ENCODE measurements at regions not wholly inside any gene's neighbourhood (a gene's known extent, or its start where the extent isn't known, plus 50 kb on each side); places are given as distances from the start of the nearest gene placed in this dataset.
A peak's percentile ranks its signal among the peaks of the same experiment; 100 is the strongest.

- ATAC-seq: no peak
- POLR2A ChIA-PET: interaction anchor here (0.5 to 5.7 kb wide), 4 partner anchors 60 to 130 kb away, joined by 3 to 30 read pairs (median 4); no protein-coding TSS in a partner anchor
- Mint-ChIP-seq H3K27ac (peak overlapping the region in 2 of 10 donors; percentile 53 to 56), H3K36me3 (no peaks in the 10 kb centered on the region), H3K4me1 (peaks cover 11 to 22% (median 21%) of the 10 kb centered on the region in 4 donors), H3K27me3 (no peaks in the 10 kb centered on the region), H3K9me3 (no peaks in the 10 kb centered on the region), H3K4me3 (no peak overlapping the region)
- no peak for DNase-seq
These were observed 63.2 kb upstream of the GSE1 start for GRCh38 chr16:85549766-85550421.

- H3K27ac Mint-ChIP-seq: peak overlapping the region in 1 of 10 donors; percentile 31
- POLR2A ChIA-PET: interaction anchor here (0.5 to 5.7 kb wide), 4 partner anchors 60 to 129 kb away, joined by 3 to 30 read pairs (median 4); no protein-coding TSS in a partner anchor
- no peaks in the 10 kb centered on the region for H3K27me3 Mint-ChIP-seq
These were observed 62.7 kb upstream of the GSE1 start for GRCh38 chr16:85550422-85550864.

GRCh38 chr16:85550953-85551924 is 61.9 kb upstream of the GSE1 start:
- Mint-ChIP-seq H3K4me3 (peak overlapping the region; percentile 30 to 79 (median 60)), H3K9me3 (no peaks in the 10 kb centered on the region), H3K27me3 (no peaks in the 10 kb centered on the region), H3K36me3 (no peaks in the 10 kb centered on the region), H3K27ac (peak overlapping the region in 9 of 10 donors; percentile 40 to 86 (median 74)), H3K4me1 (peaks cover 16 to 21% (median 20%) of the 10 kb centered on the region in 4 donors)
- POLR2A ChIA-PET: interaction anchor here (0.7 to 5.7 kb wide), 4 partner anchors 59 to 120 kb away, joined by 3 to 30 read pairs (median 3); no protein-coding TSS in a partner anchor
- ATAC-seq (no peak), DNase-seq (no peak)

More at GRCh38 chr16:85550422-85550864, 62.7 kb upstream of the GSE1 start:
- Mint-ChIP-seq H3K36me3 (no peaks in the 10 kb centered on the region), H3K9me3 (no peaks in the 10 kb centered on the region), H3K4me1 (peaks cover 11 to 21% (median 20%) of the 10 kb centered on the region in 4 donors), H3K4me3 (no peak overlapping the region)
- DNase-seq: no peak
- no peak for ATAC-seq

- POLR2A ChIA-PET: interaction anchor here (1.0 to 5.7 kb wide), 11 partner anchors 8 to 248 kb away, joined by 3 to 57 read pairs (median 12); partner anchors contain the start of gene GSE1
- ATAC-seq (no peak), DNase-seq (no peak)
These were observed 60.1 kb upstream of the GSE1 start for GRCh38 chr16:85552980-85553435.

GRCh38 chr16:85553436-85554113 is 59.5 kb upstream of the GSE1 start:
- Mint-ChIP-seq H3K36me3 (no peaks in the 10 kb centered on the region), H3K9me3 (no peaks in the 10 kb centered on the region), H3K27ac (peak overlapping the region; percentile 63 to 97 (median 94)), H3K4me3 (peak overlapping the region; percentile 90 to 98 (median 96)), H3K27me3 (no peaks in the 10 kb centered on the region), H3K4me1 (peaks cover 22 to 37% (median 36%) of the 10 kb centered on the region in 4 donors)
- DNase-seq (peak in 7 of 10 donors; percentile 31 to 69 (median 44)), ATAC-seq (peak; percentile 24)
- POLR2A ChIA-PET: interaction anchor here (0.9 to 5.7 kb wide), 12 partner anchors 10 to 249 kb away, joined by 3 to 57 read pairs (median 11); partner anchors contain the start of gene GSE1

More at GRCh38 chr16:85552980-85553435, 60.1 kb upstream of the GSE1 start:
- no peaks in the 10 kb centered on the region for H3K36me3 Mint-ChIP-seq
- H3K4me1 Mint-ChIP-seq: peaks cover 18 to 31% (median 30%) of the 10 kb centered on the region in 4 donors
- peak overlapping the region in 8 of 10 donors; percentile 4 to 86 (median 78) for H3K27ac Mint-ChIP-seq
- H3K4me3 Mint-ChIP-seq: peak overlapping the region; percentile 72 to 87 (median 82)
- no peaks in the 10 kb centered on the region for H3K27me3 Mint-ChIP-seq
- H3K9me3 Mint-ChIP-seq: no peaks in the 10 kb centered on the region

GRCh38 chr16:85554114-85554888 is 58.8 kb upstream of the GSE1 start:
- peak overlapping the region; percentile 63 to 97 (median 94) for H3K27ac Mint-ChIP-seq
- ATAC-seq (peak; percentile 39 to 58), DNase-seq (peak in 9 of 10 donors; percentile 33 to 83 (median 63))
- POLR2A ChIA-PET: interaction anchor here (0.6 to 5.7 kb wide), 17 partner anchors 9 to 1002 kb away, joined by 3 to 57 read pairs (median 5); partner anchors contain the start of gene GSE1
- peaks cover 22 to 43% (median 41%) of the 10 kb centered on the region in 4 donors for H3K4me1 Mint-ChIP-seq
- H3K36me3 Mint-ChIP-seq: no peaks in the 10 kb centered on the region
- H3K9me3 Mint-ChIP-seq: no peaks in the 10 kb centered on the region
- peak overlapping the region; percentile 90 to 98 (median 96) for H3K4me3 Mint-ChIP-seq
- no peaks in the 10 kb centered on the region for H3K27me3 Mint-ChIP-seq

GRCh38 chr16:85554889-85555718 is 58.0 kb upstream of the GSE1 start:
- no peaks in the 10 kb centered on the region for H3K9me3 Mint-ChIP-seq
- H3K27ac Mint-ChIP-seq: peak overlapping the region; percentile 84 to 98 (median 94)
- peak overlapping the region; percentile 93 to 99 (median 95) for H3K4me3 Mint-ChIP-seq
- H3K36me3 Mint-ChIP-seq: no peaks in the 10 kb centered on the region
- POLR2A ChIA-PET: interaction anchor here (0.6 to 5.7 kb wide), 14 partner anchors 9 to 1946 kb away, joined by 3 to 57 read pairs (median 8); partner anchors contain the start of gene GSE1
- DNase-seq (peak; percentile 32 to 74 (median 49)), ATAC-seq (peak; percentile 15 to 28)
- no peaks in the 10 kb centered on the region for H3K27me3 Mint-ChIP-seq
- H3K4me1 Mint-ChIP-seq: peaks cover 22 to 48% (median 44%) of the 10 kb centered on the region in 4 donors

GRCh38 chr16:85555719-85556455 is 57.2 kb upstream of the GSE1 start:
- H3K4me3 Mint-ChIP-seq: peak overlapping the region; percentile 93 to 99 (median 95)
- POLR2A ChIA-PET: interaction anchor here (1.6 to 4.0 kb wide), 7 partner anchors 13 to 108 kb away, joined by 11 to 57 read pairs (median 19); partner anchors contain the start of gene GSE1
- no peak for ATAC-seq
- no peaks in the 10 kb centered on the region for H3K36me3 Mint-ChIP-seq
- peaks cover 27 to 56% (median 51%) of the 10 kb centered on the region in 4 donors for H3K4me1 Mint-ChIP-seq
- H3K27ac Mint-ChIP-seq: peak overlapping the region; percentile 84 to 98 (median 94)
- H3K27me3 Mint-ChIP-seq: no peaks in the 10 kb centered on the region
- peak in 3 of 10 donors; percentile 8 to 28 (median 17) for DNase-seq
- H3K9me3 Mint-ChIP-seq: no peaks in the 10 kb centered on the region

- peaks cover 27 to 57% (median 54%) of the 10 kb centered on the region in 4 donors for H3K4me1 Mint-ChIP-seq
- no peaks in the 10 kb centered on the region for H3K36me3 Mint-ChIP-seq
- DNase-seq: peak; percentile 31 to 78 (median 49)
- peak; percentile 30 to 38 for ATAC-seq
- H3K9me3 Mint-ChIP-seq: no peaks in the 10 kb centered on the region
- H3K27ac Mint-ChIP-seq: peak overlapping the region in 9 of 10 donors; percentile 72 to 96 (median 86)
- peak overlapping the region; percentile 78 to 96 (median 90) for H3K4me3 Mint-ChIP-seq
- POLR2A ChIA-PET: interaction anchor here (0.8 to 2.7 kb wide), 13 partner anchors 12 to 137 kb away, joined by 3 to 19 read pairs (median 8); partner anchors contain the start of gene GSE1
- no peaks in the 10 kb centered on the region for H3K27me3 Mint-ChIP-seq
These were observed 56.6 kb upstream of the GSE1 start for GRCh38 chr16:85556456-85557082.
